HG02943 (cell line): ENCODE measurements at regions not wholly inside any gene's neighbourhood (a gene's known extent, or its start where the extent isn't known, plus 50 kb on each side); places are given as distances from the start of the nearest gene placed in this dataset.

Experiments used
- ATAC-seq: cut with Tn5 transposase; IDR thresholded peaks from one replicate; pipeline ENCODE4 v1.9.1; 2021; ENCODE audit warnings: mild to moderate bottlenecking, low read depth, moderate library complexity; ENCODE audit not compliant: unreplicated experiment

DNA sequence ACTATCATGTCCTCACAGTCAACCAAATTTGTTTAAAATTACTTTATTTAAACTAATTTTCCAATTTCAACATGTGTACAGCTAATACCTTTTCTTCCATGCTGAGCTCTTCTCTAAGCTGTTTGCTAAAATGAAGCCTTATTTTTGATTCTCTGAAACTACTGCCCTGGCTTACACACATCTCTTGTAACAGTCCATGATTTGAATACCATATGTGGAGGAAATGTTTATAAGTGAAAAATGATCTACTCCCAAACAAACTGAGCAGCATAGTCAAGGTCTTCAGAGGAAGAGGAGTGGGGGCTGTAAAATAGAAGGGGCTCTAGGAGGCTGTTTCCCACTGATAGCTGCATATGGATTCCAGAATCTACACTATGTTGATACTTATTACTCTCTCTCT, 188.7 kb downstream of the ANKRD50 start:
- no peak for ATAC-seq

DNA sequence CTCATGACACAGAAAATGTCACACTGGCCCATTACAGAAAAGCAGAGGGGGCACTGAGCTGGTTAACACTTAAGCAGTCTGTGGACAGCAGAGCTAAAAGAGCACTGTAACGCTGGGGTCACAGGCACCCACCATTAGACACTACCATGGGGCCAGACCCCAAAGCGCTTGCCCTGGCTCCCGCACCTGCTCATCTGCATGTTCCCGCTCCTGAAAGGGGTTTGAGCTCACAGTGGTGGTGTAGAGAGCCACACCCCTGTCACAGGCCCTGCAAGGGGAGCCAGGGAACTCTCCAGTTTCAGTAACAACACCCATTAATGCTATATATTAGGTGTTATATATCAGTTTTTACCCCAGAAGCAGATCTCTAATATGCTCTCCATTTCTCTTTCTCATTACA, 187.0 kb downstream of the ANKRD50 start:
- no peak for ATAC-seq

DNA sequence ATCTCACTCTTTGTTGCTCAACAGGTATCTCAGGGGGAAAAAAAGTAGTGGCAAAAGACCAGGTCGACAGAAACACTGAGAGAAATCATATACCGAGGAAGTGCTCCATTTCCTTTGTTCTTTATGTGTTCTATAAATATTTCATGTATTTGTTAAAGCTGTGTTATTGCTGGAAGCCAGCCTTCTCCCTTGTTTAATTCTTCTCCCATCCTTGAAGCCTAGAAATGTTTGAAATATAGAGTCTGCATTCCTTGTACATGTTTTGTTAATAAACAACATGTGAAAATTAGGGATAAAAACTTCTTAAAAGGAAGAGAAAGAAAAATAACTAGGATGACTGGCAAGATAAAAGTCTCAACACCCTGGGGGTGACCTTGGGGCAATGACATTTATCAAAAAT, 186.2 kb downstream of the ANKRD50 start:
- ATAC-seq, result no peak

DNA sequence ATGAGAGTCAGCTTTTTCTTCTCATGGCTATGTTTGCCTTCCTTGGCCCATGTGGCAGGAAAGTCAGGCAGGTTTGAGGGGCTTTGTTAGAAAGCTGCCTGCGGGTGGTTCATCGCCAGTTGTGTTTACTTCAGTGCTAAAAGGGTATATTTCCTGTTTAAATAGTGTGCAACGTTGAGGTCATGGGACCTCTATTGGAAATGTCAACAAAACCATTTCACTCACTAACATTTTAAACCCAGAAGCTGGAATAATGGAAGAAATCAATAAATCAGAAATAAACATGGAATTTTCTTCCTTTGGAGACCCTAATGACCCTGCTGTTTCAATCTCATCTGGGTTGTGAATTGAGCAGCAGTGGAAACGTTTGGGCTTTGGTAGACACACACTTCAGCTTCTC, 185.8 kb downstream of the ANKRD50 start:
- ATAC-seq, result no peak

DNA sequence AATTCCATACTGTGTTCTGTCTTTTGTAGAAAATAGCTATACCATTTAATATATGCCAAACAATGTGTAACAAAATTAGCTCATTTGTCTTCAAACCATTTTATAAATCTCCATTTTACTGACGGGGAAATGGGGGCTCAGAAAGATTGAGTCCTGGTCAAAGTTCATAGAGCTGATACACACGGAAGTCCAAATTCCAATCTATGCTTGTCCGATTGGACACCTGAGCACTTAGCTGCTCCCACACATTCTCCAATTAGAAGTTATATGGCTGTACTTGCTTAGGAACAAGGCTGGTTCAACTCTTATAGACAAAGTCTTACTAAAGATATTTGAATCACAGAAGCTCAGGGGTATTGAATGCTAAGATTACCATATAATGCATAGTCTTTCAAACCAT, 185.2 kb downstream of the ANKRD50 start:
- ATAC-seq, result no peak

DNA sequence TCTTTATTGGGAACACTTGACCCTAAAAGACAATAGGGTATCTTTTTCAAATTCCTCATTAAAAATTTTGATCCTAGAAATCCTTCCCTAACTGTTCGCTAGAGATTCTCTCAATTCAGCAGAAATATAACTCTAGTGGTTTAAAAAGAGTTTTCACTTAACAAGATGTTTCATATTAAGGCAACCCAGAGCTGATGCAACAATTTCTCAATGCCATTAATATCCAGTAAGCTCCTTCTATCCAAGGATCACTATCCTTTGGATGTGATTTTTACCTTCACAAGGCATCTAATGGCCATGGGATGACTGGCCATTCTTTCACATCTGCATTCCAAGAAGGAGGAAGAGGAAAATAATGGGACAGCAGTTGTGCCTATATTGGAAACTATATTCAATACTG, 183.4 kb downstream of the ANKRD50 start:
- no peak for ATAC-seq

DNA sequence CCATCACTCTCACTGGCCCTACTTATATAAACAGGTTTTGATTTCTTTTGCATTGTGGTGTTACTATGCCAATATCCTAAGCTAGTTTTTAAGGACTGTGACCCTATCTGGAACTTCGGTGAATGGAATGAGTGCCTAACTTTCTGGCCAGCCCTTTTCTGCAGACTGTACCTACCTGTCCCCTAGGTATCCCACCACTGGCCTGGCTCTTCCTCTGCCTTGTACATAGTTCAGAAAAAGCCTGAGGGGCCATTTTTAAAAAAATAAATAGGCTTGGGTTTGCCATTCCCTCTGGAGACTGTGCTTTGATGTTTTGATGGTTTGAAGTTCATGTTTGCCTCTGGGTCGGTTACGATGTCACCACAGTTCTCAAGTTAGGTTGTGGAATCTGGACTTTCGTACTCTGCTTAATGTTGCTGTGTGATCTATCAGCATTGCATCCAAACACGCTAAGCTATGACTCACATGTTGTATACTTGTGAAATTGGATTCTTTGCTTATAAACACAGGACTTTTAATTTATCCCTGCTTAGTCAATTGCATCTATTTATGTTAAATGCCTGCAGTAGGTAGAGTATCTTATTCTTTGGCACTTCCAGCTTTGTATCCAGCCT, 182.0 kb downstream of the ANKRD50 start:
- no peak for ATAC-seq

DNA sequence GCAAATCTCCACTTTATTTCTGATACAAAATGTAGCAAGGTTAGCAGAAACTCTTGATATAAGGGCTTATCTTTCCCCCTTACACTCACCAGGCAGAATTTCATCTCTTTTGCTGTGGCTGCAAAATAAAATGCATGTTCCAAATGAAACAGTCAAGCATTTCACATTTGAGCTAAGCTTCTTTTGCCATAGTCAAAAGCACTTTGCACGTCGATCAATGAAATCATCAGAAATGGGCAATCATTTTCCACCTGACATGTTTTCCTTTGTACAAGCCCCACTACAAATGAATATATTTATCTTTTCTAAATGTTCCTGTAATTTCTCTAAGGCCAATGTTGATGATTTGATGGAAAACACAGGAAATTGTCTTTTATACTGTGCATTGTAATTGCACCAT, 178.4 kb downstream of the ANKRD50 start:
- no peak for ATAC-seq

DNA sequence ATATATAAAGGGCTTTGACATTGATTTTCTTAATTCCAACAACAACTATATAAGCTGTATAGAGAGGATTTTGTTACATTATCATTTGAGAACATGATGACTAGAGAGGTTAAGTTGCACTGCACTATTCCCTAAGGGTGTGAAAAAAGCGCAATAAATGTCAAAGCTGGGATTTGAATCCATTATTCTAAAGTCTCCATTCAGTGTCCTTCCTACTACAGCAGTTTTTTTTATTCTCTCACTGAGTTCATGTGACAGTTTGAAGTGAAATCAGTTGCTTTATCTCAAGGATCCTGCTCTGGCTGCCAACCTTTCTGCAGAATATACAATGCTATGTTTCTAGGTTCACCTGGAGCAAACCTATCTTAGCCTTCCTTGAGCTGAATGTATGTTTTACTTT, 177.5 kb downstream of the ANKRD50 start:
- ATAC-seq, result no peak

DNA sequence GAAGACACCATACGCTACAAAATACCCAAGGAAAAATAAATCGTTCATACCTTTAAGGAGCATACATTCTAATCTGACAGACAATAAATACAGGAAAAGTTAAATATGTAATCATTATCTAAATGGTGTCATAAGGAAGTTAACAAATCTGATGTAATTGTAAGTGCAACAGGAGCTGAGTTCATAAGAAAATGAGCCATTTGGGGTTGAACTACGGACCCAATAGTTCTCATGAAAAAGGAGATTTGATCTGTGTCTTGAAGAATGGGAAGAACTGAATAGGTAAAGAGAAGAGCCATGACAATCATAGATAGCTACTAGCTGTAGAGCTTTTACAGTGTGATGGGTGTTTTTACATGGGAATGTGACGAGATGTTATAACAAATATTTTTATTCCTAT, 175.6 kb downstream of the ANKRD50 start:
- ATAC-seq, result no peak

DNA sequence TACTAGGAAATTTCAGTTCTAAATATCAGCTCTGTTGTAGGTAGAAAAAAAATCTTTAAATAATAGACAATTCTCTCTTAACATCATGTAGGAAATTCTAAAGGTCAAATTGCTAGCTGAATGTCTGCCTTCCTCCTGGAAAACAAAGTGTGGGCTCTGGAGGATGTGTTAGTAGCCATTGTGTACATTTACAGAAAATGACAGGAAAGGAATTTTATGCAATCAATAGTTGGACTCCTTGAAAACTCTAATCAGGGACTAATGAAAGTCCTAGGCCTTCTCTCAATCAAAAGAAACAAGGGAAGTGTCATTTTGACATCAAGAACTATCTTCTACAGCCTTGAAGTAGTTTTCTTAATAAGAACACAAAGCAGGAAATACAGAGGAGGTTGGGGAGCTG, 174.6 kb downstream of the ANKRD50 start:
- ATAC-seq, result no peak

DNA sequence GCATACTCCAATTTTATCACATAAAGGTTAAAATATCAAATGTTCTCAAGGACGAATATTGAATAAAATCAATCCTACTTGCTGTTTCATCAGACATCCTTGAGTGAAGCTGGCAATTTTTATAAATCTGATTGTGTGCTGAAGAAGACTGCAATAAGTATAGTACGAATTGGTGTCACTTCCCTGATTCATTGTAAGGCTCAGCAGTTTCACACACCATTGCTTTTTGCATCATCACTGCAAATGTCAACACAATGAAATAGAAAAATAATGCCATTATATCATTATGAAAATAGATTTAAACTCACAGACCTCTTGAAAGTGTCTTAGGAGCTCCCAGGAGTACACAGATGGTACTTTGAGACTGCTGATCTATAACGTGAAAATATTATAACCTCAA, 172.5 kb downstream of the ANKRD50 start:
- no peak for ATAC-seq

DNA sequence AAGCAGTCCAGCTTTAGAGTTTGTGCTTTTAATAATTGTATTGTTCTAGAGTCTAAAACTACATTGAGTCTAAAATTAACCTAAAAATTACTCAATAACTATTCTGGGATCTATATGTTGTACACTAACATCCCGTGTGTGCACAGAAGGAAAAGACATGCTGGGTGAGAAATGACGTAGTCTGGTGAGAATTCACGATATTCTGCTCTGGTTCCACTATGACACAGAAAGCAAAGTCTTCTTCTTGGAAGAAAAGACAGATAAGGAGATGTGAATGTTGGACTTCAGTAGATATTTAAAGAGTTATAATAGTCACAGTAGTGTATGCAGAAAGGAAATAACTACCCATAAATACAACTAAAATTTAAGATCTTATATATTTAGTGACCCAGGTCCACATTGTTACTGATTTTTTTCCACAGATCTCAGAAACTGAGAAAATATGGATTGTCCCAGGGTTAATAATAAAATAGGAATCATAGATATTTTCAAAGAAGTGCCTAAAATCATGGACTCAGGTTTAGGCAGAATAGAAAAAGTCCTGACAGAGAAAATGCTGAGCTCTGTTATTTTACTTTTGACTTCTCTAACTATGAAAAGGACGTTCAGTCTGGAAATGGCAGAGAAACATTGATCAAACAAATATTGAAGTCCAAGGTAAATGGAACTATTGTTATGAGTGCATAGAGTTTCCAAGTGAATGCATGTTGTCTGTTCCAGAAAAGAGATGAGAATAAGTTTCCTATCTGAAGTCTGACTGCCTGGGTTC, 170.7 kb downstream of the ANKRD50 start:
- no peak for ATAC-seq

DNA sequence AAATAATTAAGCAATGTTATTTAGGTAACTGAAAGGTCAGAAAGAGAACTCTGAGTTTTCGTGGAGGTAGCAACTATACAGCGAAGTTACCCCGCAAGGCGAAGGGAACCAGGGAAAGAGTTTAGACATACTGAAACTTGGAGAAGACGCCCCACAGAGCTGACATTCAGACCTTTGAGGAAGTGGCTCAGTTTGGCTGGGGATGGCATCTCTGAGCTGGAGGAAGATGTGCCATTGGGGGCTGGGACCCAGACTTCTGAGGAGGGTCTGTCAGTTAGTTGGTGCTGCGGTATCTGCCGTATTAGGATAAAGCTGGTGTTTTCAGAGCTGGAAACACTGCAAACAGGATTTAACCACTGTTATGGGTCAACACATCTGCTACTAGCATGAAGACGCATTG, 156.6 kb downstream of the ANKRD50 start:
- no peak for ATAC-seq

DNA sequence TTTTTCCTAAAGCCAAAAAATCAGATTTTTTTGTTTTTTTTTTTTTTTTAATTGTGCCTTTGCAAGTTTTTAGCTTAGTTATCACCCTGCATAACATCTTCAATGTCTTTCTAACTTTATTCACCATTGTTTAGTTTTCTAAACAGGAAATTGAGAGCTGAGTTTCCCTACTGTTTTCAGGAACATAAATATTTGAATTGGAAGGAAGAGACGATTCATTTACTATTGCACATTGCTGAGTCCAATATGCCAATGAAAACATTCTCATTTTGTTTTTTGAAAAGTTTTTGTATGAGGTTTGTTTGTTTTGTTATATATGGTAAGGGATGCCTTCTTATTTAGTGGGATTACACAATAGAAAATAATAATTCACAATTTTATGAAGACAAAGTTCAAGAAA, 148.4 kb downstream of the ANKRD50 start:
- no peak for ATAC-seq

DNA sequence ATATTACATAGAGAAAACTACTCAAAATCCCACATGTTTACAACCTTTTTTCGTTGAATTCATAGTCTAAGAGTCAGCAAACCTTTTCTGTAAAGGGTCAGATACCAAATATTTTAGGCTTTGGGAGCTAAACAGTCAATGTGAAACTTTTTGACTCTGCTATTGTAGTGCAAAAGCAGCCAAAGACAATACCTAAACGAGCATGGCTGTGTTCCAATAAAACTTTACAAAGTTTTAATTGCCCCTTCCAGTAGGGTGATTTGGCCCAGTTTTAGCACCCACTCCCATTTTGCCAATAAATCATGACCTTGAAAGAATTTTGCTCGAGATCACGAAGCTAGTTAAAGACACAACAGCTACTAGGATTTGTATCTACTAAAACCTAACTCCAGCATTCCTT, 147.2 kb downstream of the ANKRD50 start:
- no peak for ATAC-seq

DNA sequence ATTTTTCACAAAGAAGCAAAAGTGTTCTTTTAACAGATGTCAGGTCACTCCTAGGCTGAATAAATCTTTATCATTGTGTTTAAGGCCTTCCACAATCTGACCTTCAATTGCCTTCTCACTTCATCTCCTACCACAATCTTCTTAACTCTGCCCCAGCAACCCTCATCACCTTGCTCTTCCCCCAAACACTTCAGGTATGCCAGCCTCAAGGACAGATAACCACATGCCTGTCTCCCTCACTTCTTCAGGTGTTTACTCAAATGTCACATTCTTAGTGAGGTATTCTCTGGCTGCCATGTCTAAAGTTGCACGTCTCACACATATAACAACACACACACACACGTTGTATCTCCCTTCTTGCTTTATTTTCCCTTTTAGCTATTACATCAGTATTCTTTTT, 146.5 kb downstream of the ANKRD50 start:
- no peak for ATAC-seq

DNA sequence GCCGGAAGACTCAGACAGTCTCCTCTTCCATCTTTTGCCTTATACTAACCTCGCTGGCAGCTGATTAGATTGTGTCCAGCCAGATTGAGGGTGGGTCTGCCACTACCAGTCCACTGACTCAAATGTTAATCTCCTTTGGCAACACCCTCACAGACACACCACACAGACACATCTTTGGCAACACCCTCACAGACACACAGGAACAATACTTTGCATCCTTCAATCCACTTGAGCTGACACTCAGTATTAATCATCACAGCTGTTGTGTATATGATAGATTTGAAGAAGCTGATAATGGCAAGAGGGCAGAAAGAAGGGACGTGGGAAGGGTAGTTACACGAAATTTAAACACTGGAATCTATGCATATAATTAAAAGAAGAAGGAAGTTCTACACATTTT, 139.5 kb downstream of the ANKRD50 start:
- no peak for ATAC-seq

DNA sequence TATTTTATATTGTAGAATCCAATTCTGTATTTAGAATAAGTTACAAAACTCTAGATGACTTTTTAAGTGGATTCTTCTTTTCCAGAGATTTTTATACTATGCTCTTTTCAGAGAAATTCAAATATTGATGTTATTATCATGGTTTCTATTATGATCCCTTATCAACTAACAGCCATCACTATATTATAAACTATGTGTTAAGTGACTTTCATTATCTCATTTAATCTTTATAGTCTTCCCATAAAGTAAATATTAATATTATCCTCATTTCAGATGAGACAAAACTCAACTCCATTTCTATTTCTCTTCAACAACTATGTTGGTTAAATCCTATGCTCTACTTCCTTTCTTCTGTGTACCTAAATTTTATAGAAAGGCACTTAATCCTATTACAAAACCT, 132.6 kb downstream of the ANKRD50 start:
- ATAC-seq, result no peak

DNA sequence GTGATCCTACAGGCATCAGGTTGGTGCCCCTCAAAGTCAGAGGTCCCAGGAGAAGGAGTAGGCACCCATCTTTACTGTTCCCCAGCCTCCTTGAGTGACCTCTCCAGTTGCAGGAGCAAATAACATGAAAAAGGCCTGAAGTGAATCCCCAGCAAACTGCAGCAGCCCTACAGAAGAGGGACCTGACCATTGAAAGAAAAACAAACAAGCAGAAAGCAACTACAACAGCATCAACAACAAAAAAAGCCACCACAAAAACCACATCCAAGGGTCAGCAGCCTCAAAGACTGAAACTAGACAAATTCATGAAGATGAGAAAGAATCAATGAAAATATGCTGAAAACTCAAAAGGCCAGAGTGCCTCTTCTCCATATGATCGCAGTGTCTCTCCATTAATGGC, 128.7 kb downstream of the ANKRD50 start:
- no peak for ATAC-seq

DNA sequence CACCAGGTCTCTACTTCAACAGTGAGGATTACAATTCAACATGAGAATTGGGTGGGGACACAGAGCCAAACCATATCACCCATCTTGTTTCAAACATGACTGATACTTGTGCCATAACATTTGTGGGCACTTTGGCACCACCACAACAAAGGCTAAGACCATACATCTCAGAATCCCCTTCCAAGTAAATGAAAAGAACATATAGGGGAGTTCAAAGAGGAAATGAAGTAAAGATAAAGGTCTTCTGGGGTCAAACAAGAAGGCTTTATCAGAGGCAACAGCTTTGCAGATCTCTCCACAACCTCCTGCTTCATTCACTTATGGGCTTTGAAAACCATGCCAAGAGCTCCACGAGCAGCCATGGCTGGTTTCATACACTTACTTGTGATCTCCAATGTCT, 122.7 kb downstream of the ANKRD50 start:
- ATAC-seq, result no peak

DNA sequence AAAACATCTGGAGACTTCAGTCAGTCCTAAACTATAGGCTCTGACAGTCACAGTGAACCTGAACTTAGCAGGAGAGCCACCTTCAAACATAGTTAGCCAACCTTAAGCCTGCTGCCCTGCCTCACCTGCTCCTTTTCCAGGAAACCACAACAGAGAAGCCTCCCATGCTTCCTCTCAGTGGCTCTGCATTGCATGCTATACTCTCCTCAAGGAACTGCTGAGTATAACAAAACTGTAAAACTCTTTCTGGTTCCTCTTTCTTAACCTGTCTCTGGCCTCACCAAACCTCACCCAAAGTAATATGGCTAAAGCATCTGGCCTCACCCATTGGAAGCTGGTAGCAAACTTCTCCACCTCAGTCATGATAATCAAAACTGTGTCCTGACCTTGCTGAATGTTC, 122.1 kb downstream of the ANKRD50 start:
- no peak for ATAC-seq

DNA sequence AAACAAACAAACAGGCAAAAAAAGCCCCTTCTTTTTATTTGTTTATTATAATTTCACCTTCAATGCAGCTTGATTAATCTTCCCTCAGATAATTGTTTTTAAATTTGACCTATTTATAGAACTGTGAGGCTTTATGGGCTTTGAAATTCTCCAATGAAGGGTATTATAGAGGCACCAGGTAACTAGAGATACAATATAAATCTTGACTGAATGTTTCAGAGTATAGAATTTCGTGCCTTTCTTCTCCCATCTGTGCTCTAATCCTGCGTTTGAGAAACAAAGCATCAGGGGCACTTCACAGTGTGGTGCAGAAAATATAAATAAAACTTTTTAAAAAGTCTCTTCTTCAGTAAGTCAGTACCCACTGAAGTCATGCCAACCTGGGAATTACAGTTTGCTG, 120.9 kb downstream of the ANKRD50 start:
- no peak for ATAC-seq
